ENCODE measurements at regions not wholly inside any gene's neighbourhood (a gene's known extent, or its start where the extent isn't known, plus 50 kb on each side); places are given as distances from the start of the nearest gene placed in this dataset.

- Histone ChIP-seq H2AFZ (no peak overlapping the region), H3F3A (replicated peaks; ENCODE audit: low read depth) (no peaks in the 10 kb centered on the region), H3K4me2 (no peak overlapping the region), H3K4me3 (no peak overlapping the region), H3K79me2 (replicated peaks; ENCODE audit: insufficient read depth) (no peaks in the 10 kb centered on the region), H3K36me3 (ENCODE audit: insufficient read depth) (no peaks in the 10 kb centered on the region), H3K4me1 (ENCODE audit: insufficient read depth) (no peaks in the 10 kb centered on the region), H4K20me1 (replicated peaks; ENCODE audit: insufficient read depth) (no peaks in the 10 kb centered on the region; the same call in 1 of the 2 replicates), H3K27ac (ENCODE audit: low read depth) (no peak overlapping the region), H3K27me3 (ENCODE audit: insufficient read depth) (no peaks in the 10 kb centered on the region), H3K9me2 (ENCODE audit: insufficient read depth) (no peaks in the 10 kb centered on the region)
- DNase-seq (ENCODE audit: low spot score): no peak
- Mint-ChIP-seq H3K4me3 (no peak overlapping the region), H3K36me3 (ENCODE audit: low read depth) (no peaks in the 10 kb centered on the region), H3K27me3 (ENCODE audit: insufficient read depth, low read depth, poor library complexity) (no peaks in the 10 kb centered on the region), H3K27ac (no peak overlapping the region), H3K9me3 (no peaks in the 10 kb centered on the region), H3K4me1 (peaks cover 5% of the 10 kb centered on the region; the same call in 2 of the 3 replicates)
- TF ChIP-seq POLR2AphosphoS5 (IDR thresholded peaks at IDR 0.05; ENCODE audit: low read depth): no peak
- TF ChIP-seq CTCF (conservative IDR thresholded peaks at IDR 0.05; ENCODE audit: low read depth in 2 of 2): no peak
- TF ChIP-seq NANOG (IDR thresholded peaks at IDR 0.05; ENCODE audit: borderline replicate concordance): no peak
- TF ChIP-seq STAT1 (IDR thresholded peaks at IDR 0.05; ENCODE audit: unreplicated experiment): no peak
- no peak for TF ChIP-seq EZH2 (IDR thresholded peaks at IDR 0.05; ENCODE audit: low read depth, unreplicated experiment)
- TF ChIP-seq ZNF462 (CRISPR knock-in tag; IDR thresholded peaks at IDR 0.05): no peak
- no peak for TF ChIP-seq CREB1 (CRISPR knock-in tag; IDR thresholded peaks at IDR 0.05; ENCODE audit: low read depth)
- no peak for TF ChIP-seq JUNB (IDR thresholded peaks at IDR 0.05; ENCODE audit: unreplicated experiment)
- TF ChIP-seq REST (IDR thresholded peaks at IDR 0.05; ENCODE audit: unreplicated experiment): no peak
- TF ChIP-seq ZNF331 (CRISPR knock-in tag; IDR thresholded peaks at IDR 0.05; ENCODE audit: low read depth): no peak
- TF ChIP-seq ZNF114 (CRISPR knock-in tag; IDR thresholded peaks at IDR 0.05): no peak
- TF ChIP-seq EZH2phosphoT487 (IDR thresholded peaks at IDR 0.05; ENCODE audit: unreplicated experiment): no peak
- no peak for TF ChIP-seq ETS1 (IDR thresholded peaks at IDR 0.05)
- ATAC-seq: no peak
Measured at GRCh38 chr11:127223633-127224032, 223.1 kb upstream of the KIRREL3 start.

All from GM23338 (cell line).